Calu3 (cell line): ENCODE measurements at regions not wholly inside any gene's neighbourhood (a gene's known extent, or its start where the extent isn't known, plus 50 kb on each side); places are given as distances from the start of the nearest gene placed in this dataset.

Experiments used
- BruUV-seq: library from RNA; stranded (reverse); fragments of 400-500 nt; replicated peaks from 2 replicates; lab custom pipeline; 2021; lab: Mats Ljungman, UMichigan
- CTCF ChIA-PET: fragments of 300-600 bp; sonication (Branson Sonifier 250); formaldehyde crosslinking; loops from one replicate; lab custom pipeline; 2022; ENCODE audit warnings: antibody characterized with exemption; lab: Charles Lee
- DNase-seq: peaks from one replicate; pipeline ENCODE4 v3.0.0; 2022
- H3K27ac Mint-ChIP-seq: one replicate; pipeline ENCODE4 v1.8.0; 2022; ENCODE audit warnings: mixed read lengths; ENCODE audit not compliant: unreplicated experiment
- H3K27me3 Mint-ChIP-seq: one replicate; pipeline ENCODE4 v1.8.0; 2022; ENCODE audit warnings: mixed read lengths; ENCODE audit not compliant: unreplicated experiment
- H3K36me3 Mint-ChIP-seq: one replicate; pipeline ENCODE4 v1.8.0; 2022; ENCODE audit warnings: mild to moderate bottlenecking, moderate library complexity, mixed read lengths; ENCODE audit not compliant: insufficient read depth, unreplicated experiment
- H3K4me1 Mint-ChIP-seq: one replicate; pipeline ENCODE4 v1.8.0; 2022; ENCODE audit warnings: mild to moderate bottlenecking, low read depth, mixed read lengths; ENCODE audit not compliant: unreplicated experiment
- H3K4me3 Mint-ChIP-seq: one replicate; pipeline ENCODE4 v1.8.0; 2022; ENCODE audit warnings: mild to moderate bottlenecking, low read depth, moderate library complexity, mixed read lengths; ENCODE audit not compliant: unreplicated experiment
- H3K9me3 Mint-ChIP-seq: one replicate; pipeline ENCODE4 v1.8.0; 2022; ENCODE audit warnings: low read depth, mixed read lengths; ENCODE audit not compliant: unreplicated experiment
- intact Hi-C: fragments of 100-400 bp; cut with micrococcal nuclease; formaldehyde crosslinking; loops from one replicate; pipeline ENCODE4 v1.10.0; 2022; ENCODE audit not compliant: unreplicated experiment
- TF ChIP-seq, protein P1 (sequence below): fragments of 200-600 bp; IDR thresholded peaks from one replicate; pipeline ENCODE4 v1.8.0; 2022; ENCODE audit warnings: antibody characterized with exemption; ENCODE audit not compliant: unreplicated experiment

DNA sequence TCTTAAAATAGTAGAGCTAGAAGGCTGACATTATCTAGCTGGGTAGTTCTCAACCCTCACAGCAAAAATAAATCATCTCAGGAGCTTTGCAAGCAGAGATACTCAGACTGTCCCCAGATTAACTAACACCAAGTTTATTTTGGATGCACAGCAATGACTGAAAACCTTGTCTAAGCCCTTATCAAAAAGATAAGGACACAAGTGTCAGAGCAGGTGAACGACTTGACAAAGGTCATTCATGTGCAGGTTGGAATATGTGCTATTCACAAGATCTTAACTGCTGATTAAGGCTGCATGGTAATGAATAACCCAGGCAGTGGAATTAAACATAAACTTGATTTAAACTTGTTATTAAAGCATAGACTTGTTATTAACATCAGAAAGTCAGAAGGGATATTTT, 246.6 kb downstream of the BTG1 start:
- H3K36me3 Mint-ChIP-seq = no peaks in the 10 kb centered on the region
- BruUV-seq = no TSS peak
- H3K27ac Mint-ChIP-seq = no peak overlapping the region
- no peak for DNase-seq
- H3K4me1 Mint-ChIP-seq = no peaks in the 10 kb centered on the region
- H3K4me3 Mint-ChIP-seq = no peak overlapping the region
- peaks cover 17% of the 10 kb centered on the region for H3K9me3 Mint-ChIP-seq
- TF ChIP-seq, protein P1, sequence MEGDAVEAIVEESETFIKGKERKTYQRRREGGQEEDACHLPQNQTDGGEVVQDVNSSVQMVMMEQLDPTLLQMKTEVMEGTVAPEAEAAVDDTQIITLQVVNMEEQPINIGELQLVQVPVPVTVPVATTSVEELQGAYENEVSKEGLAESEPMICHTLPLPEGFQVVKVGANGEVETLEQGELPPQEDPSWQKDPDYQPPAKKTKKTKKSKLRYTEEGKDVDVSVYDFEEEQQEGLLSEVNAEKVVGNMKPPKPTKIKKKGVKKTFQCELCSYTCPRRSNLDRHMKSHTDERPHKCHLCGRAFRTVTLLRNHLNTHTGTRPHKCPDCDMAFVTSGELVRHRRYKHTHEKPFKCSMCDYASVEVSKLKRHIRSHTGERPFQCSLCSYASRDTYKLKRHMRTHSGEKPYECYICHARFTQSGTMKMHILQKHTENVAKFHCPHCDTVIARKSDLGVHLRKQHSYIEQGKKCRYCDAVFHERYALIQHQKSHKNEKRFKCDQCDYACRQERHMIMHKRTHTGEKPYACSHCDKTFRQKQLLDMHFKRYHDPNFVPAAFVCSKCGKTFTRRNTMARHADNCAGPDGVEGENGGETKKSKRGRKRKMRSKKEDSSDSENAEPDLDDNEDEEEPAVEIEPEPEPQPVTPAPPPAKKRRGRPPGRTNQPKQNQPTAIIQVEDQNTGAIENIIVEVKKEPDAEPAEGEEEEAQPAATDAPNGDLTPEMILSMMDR = no peak
- CTCF ChIA-PET = interaction anchor here (0.5 kb wide), 1 partner anchor 28 kb away, joined by 5 read pairs; no protein-coding TSS in a partner anchor
- intact Hi-C loops = no loop called here
- H3K27me3 Mint-ChIP-seq = no peaks in the 10 kb centered on the region

DNA sequence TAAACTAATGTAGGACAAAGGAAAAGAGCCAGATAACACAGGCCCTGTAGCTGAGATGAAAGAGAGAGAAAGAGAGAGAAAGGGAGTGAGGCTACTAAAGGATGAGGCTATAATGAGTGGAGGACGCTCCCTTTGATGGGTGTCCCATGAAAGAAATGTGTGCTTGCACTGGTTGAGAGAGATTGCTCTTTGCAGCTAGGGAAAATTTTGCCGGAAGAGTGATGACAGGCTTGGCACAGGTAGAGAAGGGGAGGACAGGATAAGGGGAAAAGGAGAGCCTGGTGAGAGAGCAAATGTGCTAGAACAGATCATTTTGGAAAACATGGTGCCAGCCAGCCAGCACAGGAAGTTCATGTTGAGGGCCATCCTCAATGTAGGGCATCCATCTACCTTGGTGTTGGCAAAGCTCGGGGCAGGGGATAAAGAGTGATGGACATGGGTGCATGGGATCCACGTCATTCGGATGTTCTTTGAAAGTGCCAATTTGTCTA, 248.6 kb downstream of the BTG1 start:
- no peak for DNase-seq
- peaks cover 5% of the 10 kb centered on the region for H3K4me1 Mint-ChIP-seq
- BruUV-seq = no TSS peak
- peaks cover 11% of the 10 kb centered on the region for H3K9me3 Mint-ChIP-seq
- TF ChIP-seq, protein P1 = no peak
- no peak overlapping the region for H3K4me3 Mint-ChIP-seq
- CTCF ChIA-PET = interaction anchor here (1.4 kb wide), 1 partner anchor 14 kb away, joined by 3 read pairs; no protein-coding TSS in a partner anchor
- H3K27ac Mint-ChIP-seq = no peak overlapping the region
- intact Hi-C loops = no loop called here
- H3K27me3 Mint-ChIP-seq = no peaks in the 10 kb centered on the region
- H3K36me3 Mint-ChIP-seq = no peaks in the 10 kb centered on the region

DNA sequence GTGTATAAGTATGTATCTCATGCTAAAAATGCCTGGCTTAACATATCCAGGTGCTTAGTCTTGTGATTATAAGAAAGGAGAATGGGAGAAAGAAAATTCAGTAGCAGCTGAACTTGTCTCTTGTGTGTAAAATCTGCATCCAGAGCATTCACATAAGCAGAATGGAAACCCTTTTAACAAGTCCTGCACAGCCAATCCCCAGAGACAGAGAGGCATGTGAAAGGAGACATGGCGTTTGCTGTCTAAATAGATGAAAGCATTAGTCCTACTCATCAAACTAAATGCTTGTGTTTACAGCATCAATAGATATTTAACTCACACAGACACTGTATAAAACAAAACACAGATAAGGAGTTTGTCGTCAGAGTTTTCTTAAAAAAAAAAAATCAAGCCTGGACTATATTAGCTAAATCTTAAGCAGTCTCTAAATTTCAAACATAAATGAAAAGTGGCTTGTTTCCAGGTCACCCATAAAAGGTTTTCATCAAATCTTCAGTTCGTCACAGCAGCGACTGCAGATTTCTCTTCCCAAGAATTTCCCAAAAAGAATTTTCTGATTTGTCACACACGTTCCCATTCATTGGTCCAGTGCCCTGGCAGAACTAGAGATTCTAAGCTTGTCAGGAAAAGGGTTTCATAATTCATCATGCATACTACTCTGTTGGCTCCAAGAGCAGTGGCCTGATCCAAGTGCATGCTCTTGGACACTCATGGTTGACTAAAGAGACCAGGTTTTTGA, 249.2 kb downstream of the BTG1 start:
- Mint-ChIP-seq H3K36me3 (no peaks in the 10 kb centered on the region), H3K27me3 (no peaks in the 10 kb centered on the region), H3K4me3 (no peak overlapping the region), H3K4me1 (peaks cover 9% of the 10 kb centered on the region), H3K9me3 (peaks cover 11% of the 10 kb centered on the region), H3K27ac (no peak overlapping the region)
- no peak for DNase-seq
- intact Hi-C loops = no loop called here
- no TSS peak for BruUV-seq
- TF ChIP-seq, protein P1 = no peak
- CTCF ChIA-PET = no interaction called here

DNA sequence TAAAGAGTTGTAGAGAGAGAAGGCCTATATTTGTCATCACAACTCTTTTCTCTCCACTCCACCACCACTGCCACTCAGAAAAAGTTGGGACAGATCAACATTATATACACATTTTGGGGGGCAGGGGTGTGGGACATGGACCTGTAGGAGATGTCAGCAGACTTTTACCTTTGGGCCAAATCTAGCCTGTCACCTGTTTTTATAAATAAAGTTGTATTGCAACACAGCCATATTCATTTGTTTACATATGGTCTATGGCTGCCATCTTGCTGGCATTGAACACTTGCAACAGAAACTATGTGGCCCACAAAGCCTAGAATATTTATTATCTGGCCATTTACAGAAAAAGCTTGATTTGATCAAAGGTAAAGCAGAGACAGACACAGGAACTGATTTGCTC, 250.7 kb downstream of the BTG1 start:
- no TSS peak for BruUV-seq
- TF ChIP-seq, protein P1 = no peak
- H3K27me3 Mint-ChIP-seq = no peaks in the 10 kb centered on the region
- DNase-seq = no peak
- no peaks in the 10 kb centered on the region for H3K36me3 Mint-ChIP-seq
- CTCF ChIA-PET = no interaction called here
- H3K4me1 Mint-ChIP-seq = peaks cover 9% of the 10 kb centered on the region
- H3K4me3 Mint-ChIP-seq = no peak overlapping the region
- intact Hi-C loops = no loop called here
- H3K9me3 Mint-ChIP-seq = peaks cover 7% of the 10 kb centered on the region
- H3K27ac Mint-ChIP-seq = no peak overlapping the region
